HUES48 (cell line): ENCODE measurements at regions not wholly inside any gene's neighbourhood (a gene's known extent, or its start where the extent isn't known, plus 50 kb on each side); places are given as distances from the start of the nearest gene placed in this dataset.

Experiments
- H3K27ac ChIP-seq: one replicate; pipeline ENCODE4 v1.7.0; 2013; ENCODE audit warnings: low read depth, low read length, inconsistent platforms
- H3K27me3 ChIP-seq: 2 replicates; pipeline ENCODE4 v1.6.1; 2013; ENCODE audit warnings: mild to moderate bottlenecking, low read length; ENCODE audit not compliant: control insufficient read depth, insufficient read depth
- H3K36me3 ChIP-seq: 2 replicates; pipeline ENCODE4 v1.6.1; 2013; ENCODE audit warnings: low read length; ENCODE audit not compliant: control insufficient read depth, insufficient read depth
- H3K4me1 ChIP-seq: 2 replicates; pipeline ENCODE4 v1.6.1; 2013; ENCODE audit warnings: mild to moderate bottlenecking, low read length; ENCODE audit not compliant: control insufficient read depth, insufficient read depth
- H3K4me3 ChIP-seq: 2 replicates; pipeline ENCODE4 v1.5.1; 2013; ENCODE audit warnings: mild to moderate bottlenecking, low read depth, low read length
- H3K9ac ChIP-seq: 2 replicates; pipeline ENCODE4 v1.6.1; 2013; ENCODE audit warnings: mild to moderate bottlenecking, low read depth, low read length, moderate library complexity
- H3K9me3 ChIP-seq: 2 replicates; pipeline ENCODE4 v1.6.1; 2013; ENCODE audit warnings: low read length; ENCODE audit not compliant: control insufficient read depth, insufficient read depth

DNA sequence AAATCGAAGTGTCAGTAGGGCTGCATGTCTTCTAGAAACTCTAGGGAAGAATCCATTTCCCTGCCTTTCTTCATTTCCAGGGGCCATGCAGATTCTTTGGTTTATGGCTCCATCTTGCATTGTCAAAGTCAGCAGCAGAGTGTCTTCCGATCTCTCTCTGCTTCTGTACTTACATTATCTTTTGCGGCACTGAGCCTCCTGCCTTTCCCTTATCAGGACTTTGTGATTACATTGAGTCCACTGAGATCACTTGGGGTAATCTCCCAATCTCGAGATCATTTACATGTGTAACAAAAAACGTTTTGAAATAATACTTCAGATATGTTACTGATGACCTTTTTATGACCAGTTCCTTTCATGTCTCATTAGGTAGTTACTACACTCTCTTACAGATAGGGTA, 695.9 kb downstream of the NSUN3 start:
- H3K27me3 ChIP-seq = no peaks in the 10 kb centered on the region

GRCh38 chr3:94772402-94772801, 709.5 kb downstream of the NSUN3 start:
- H3K36me3 ChIP-seq = no peaks in the 10 kb centered on the region
- H3K4me3 ChIP-seq = no peak overlapping the region
- H3K27me3 ChIP-seq = no peaks in the 10 kb centered on the region
- no peak overlapping the region for H3K9ac ChIP-seq
- H3K4me1 ChIP-seq = no peaks in the 10 kb centered on the region
- H3K27ac ChIP-seq = no peak overlapping the region
- no peaks in the 10 kb centered on the region for H3K9me3 ChIP-seq

More for the DNA sequence above, 695.9 kb downstream of the NSUN3 start:
- H3K4me3 ChIP-seq = no peak overlapping the region
- no peaks in the 10 kb centered on the region for H3K4me1 ChIP-seq
- no peak overlapping the region for H3K27ac ChIP-seq
- H3K36me3 ChIP-seq = no peaks in the 10 kb centered on the region
- no peaks in the 10 kb centered on the region for H3K9me3 ChIP-seq
- H3K9ac ChIP-seq = no peak overlapping the region

DNA sequence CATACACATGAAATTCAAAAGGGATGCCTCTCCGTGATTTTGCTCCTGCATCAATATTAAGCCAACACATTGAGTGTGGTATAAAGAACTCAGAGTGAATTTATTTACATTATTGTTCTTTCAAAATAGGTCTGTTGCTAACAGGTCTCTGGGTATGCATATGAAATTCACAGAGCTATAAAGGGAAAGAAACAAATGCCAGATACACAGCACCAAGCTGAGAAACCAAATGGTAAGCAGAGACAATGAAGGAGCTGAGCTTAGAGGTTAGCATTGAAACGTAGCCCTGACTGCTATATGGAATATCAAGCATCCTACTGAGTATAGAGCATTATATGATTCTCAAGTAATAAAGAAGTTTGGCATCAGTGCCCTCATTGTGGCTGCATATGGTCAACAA, 712.9 kb downstream of the NSUN3 start:
- no peak overlapping the region for H3K9ac ChIP-seq
- H3K4me1 ChIP-seq = no peaks in the 10 kb centered on the region
- no peak overlapping the region for H3K4me3 ChIP-seq
- no peaks in the 10 kb centered on the region for H3K36me3 ChIP-seq
- no peaks in the 10 kb centered on the region for H3K9me3 ChIP-seq
- no peaks in the 10 kb centered on the region for H3K27me3 ChIP-seq
- H3K27ac ChIP-seq = no peak overlapping the region

DNA sequence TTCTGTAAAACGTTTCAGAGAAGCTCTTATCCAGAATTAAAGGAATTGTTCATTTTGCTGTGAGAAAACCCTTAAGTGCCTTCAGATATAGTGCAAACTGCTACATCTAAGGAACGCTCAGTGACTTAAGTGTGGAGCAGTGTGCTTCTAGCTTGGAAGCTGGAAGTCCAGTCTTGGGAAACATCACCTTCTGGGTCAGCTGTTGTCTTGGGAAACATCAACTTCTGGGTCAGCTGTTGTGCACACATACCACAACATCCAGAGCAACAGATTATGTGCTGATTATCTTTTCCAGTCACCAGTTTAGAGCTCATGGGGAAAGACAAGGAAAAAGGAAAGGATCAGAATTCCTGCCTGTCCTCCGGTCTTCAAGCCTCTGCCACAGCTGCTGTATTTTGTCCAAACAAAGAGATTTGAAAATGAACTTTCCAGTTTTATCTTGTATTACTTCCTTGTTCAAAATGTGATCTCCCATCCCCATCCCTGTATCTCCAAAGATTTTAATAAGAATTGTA, 713.6 kb downstream of the NSUN3 start:
- no peak overlapping the region for H3K4me3 ChIP-seq
- no peaks in the 10 kb centered on the region for H3K27me3 ChIP-seq
- H3K36me3 ChIP-seq = no peaks in the 10 kb centered on the region
- H3K27ac ChIP-seq = no peak overlapping the region
- H3K4me1 ChIP-seq = no peaks in the 10 kb centered on the region
- no peak overlapping the region for H3K9ac ChIP-seq
- H3K9me3 ChIP-seq = no peaks in the 10 kb centered on the region

DNA sequence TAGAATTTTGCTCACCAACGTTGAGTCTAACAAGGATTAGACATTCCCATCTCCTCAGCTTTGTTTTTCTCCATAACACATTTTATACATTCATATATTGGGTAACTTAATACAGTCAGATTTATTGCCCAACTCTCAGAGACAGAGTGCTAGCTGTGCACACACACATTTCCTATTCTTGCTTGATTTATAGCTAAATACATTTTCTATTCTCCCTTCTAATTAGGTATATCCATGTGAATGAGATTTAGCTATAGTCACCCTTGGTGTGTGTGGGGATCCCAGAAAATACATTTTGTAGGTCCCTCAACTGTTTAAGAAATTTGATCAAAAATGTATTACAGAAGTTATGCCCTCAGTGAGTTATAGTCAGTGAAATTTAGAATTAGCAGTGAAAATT, 715.4 kb downstream of the NSUN3 start:
- no peaks in the 10 kb centered on the region for H3K36me3 ChIP-seq
- no peak overlapping the region for H3K4me3 ChIP-seq
- H3K9me3 ChIP-seq = no peaks in the 10 kb centered on the region
- H3K27ac ChIP-seq = no peak overlapping the region
- H3K4me1 ChIP-seq = no peaks in the 10 kb centered on the region
- H3K27me3 ChIP-seq = no peaks in the 10 kb centered on the region
- no peak overlapping the region for H3K9ac ChIP-seq

DNA sequence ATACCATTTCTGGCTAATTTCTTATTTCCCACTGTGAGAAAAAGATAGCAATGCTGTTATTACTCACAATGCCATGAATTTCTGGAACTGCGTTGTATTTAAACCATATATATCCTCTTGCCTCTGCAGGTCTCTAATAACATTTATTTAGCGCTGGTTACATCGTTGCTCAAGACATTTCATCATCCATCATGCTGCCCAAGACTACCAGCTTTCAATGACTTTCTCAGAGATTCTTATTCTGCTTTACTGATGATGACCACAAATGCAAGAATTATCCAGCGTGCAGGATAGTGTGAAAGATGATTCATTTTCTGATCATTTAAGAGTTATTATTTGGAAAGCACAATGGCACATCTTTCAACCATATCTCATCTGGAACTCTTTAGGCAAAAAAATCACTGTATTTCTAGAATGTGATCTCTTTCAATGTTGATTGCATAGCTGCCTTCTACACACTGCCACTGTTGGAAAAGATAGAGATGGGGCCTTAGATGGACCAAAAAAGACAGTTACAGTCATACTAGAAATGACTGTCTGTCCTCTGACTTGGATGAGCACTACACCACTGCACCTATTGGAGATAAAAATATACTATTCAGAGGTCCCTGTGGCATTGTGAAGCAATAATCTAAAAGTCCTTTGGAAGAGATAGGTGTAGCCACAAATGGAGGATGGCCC, 716.1 kb downstream of the NSUN3 start:
- H3K9me3 ChIP-seq = no peaks in the 10 kb centered on the region
- no peaks in the 10 kb centered on the region for H3K36me3 ChIP-seq
- H3K4me3 ChIP-seq = no peak overlapping the region
- H3K27ac ChIP-seq = no peak overlapping the region
- no peak overlapping the region for H3K9ac ChIP-seq
- no peaks in the 10 kb centered on the region for H3K4me1 ChIP-seq
- H3K27me3 ChIP-seq = no peaks in the 10 kb centered on the region

- H3K4me1 ChIP-seq = no peaks in the 10 kb centered on the region
- no peak overlapping the region for H3K9ac ChIP-seq
- no peaks in the 10 kb centered on the region for H3K9me3 ChIP-seq
- no peak overlapping the region for H3K27ac ChIP-seq
- no peaks in the 10 kb centered on the region for H3K36me3 ChIP-seq
- no peak overlapping the region for H3K4me3 ChIP-seq
- no peaks in the 10 kb centered on the region for H3K27me3 ChIP-seq
Observed at GRCh38 chr3:94779699-94780098, 716.8 kb downstream of the NSUN3 start.

GRCh38 chr3:94784274-94784673, 721.4 kb downstream of the NSUN3 start:
- H3K4me1 ChIP-seq = no peaks in the 10 kb centered on the region
- H3K36me3 ChIP-seq = no peaks in the 10 kb centered on the region
- no peak overlapping the region for H3K4me3 ChIP-seq
- H3K27me3 ChIP-seq = no peaks in the 10 kb centered on the region
- H3K9me3 ChIP-seq = no peaks in the 10 kb centered on the region
- no peak overlapping the region for H3K27ac ChIP-seq
- H3K9ac ChIP-seq = no peak overlapping the region

DNA sequence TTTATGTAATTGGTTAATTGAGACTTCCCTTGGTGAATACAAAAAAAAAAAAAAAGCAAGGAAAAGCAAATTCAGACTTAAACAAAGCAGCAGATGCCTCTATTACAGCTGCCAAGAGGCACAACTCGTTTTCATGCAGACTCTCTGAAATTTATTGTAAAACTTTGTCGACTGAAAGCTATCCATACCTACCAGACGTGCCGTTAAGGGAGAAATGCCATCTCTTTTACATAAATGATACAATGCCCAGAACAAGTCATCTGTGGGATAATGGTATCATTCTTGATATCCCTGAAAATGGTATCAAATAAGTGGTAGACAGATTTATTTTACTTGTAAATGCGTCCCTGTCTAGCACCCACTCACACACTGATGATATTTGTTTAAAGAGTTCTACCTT, 724.2 kb downstream of the NSUN3 start:
- no peaks in the 10 kb centered on the region for H3K4me1 ChIP-seq

GRCh38 chr3:94787734-94788270, 724.9 kb downstream of the NSUN3 start:
- Histone ChIP-seq H3K9ac (no peak overlapping the region), H3K36me3 (no peaks in the 10 kb centered on the region), H3K27ac (no peak overlapping the region), H3K27me3 (no peaks in the 10 kb centered on the region), H3K9me3 (no peaks in the 10 kb centered on the region), H3K4me1 (no peaks in the 10 kb centered on the region), H3K4me3 (no peak overlapping the region)

More for the DNA sequence above, 724.2 kb downstream of the NSUN3 start:
- H3K27ac ChIP-seq = no peak overlapping the region
- no peaks in the 10 kb centered on the region for H3K27me3 ChIP-seq
- no peaks in the 10 kb centered on the region for H3K36me3 ChIP-seq
- no peak overlapping the region for H3K4me3 ChIP-seq
- H3K9me3 ChIP-seq = no peaks in the 10 kb centered on the region
- no peak overlapping the region for H3K9ac ChIP-seq

- H3K9ac ChIP-seq = no peak overlapping the region
- H3K27ac ChIP-seq = no peak overlapping the region
Observed at GRCh38 chr3:94794563-94794962, 731.7 kb downstream of the NSUN3 start.

More at GRCh38 chr3:94794563-94794962, 731.7 kb downstream of the NSUN3 start:
- Histone ChIP-seq H3K27me3 (no peaks in the 10 kb centered on the region), H3K4me3 (no peak overlapping the region), H3K9me3 (no peaks in the 10 kb centered on the region), H3K4me1 (no peaks in the 10 kb centered on the region), H3K36me3 (no peaks in the 10 kb centered on the region)
